Amygdala (tissue), 56 donors: ENCODE measurements at regions not wholly inside any gene's neighbourhood (a gene's known extent, or its start where the extent isn't known, plus 50 kb on each side); places are given as distances from the start of the nearest gene placed in this dataset.
"Not testable (repeated sequence)": the region's sequence is repeated elsewhere in the genome, so short reads cannot be mapped to it uniquely, and the experiment has no call there.

Experiments
- DNase-seq, 56 donors: peaks; one replicate each; lab custom pipeline; 2025; lab: John Stamatoyannopoulos, UW

DNA sequence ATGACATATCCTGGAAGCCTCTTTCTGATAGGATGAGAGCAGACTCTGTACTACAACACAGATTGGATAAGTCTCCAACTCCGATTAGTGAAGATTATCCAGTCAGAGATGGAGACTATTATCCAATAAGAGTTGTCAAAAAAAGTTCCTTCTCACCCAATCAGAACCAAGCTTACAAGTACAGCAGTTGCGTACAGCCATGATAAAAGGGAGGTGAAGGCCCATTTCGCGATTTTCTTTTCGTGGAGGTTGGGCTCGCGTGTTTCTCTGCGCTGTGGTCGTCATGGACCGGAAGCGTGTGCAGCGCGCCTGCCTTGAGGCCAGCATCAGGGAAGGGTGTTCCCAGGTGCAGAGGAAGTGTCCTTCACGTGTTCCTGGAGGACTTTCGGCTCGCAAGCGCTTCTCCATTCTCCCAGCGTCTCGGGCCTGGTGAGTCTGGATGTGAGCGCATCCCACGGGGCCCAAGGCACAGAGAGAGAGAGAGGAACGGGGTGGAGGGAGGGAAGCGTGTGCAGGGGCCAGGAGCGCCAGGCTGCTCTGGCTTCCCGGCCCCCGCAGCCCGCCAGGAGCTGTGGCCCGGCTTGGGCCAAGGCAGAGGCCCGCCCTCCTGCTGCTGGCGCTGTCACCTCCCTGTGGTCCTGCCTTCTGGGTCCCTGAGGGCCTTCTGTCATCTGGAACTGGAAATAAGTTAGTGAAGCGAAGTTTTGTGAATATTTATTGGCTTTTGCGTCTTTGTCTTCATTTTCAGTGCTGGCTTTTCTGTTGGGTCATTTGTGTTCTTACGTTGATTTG is 53.9 kb downstream of the CDRT15L2 start:
- not testable (repeated sequence) for DNase-seq

DNA sequence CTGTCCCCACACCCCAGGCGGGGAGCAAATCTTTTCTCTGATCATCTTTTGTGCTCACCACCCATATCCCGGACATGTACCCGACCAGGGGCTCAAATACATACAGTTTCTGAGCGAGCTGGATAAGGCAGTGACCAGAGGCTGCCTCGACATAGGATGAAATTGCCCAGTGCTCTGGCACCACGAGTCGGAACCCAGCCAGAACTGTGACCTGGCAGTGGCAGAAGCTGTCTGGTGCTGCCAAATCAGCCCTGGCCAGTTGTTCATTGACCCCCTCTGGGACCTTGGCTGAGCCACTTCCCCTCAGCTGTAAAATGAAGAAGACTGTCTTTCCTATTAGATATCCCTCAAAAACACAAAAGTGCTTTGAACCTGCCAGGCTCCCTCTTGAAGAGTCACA is 60.6 kb downstream of the CDRT15L2 start:
- not testable (repeated sequence) for DNase-seq

DNA sequence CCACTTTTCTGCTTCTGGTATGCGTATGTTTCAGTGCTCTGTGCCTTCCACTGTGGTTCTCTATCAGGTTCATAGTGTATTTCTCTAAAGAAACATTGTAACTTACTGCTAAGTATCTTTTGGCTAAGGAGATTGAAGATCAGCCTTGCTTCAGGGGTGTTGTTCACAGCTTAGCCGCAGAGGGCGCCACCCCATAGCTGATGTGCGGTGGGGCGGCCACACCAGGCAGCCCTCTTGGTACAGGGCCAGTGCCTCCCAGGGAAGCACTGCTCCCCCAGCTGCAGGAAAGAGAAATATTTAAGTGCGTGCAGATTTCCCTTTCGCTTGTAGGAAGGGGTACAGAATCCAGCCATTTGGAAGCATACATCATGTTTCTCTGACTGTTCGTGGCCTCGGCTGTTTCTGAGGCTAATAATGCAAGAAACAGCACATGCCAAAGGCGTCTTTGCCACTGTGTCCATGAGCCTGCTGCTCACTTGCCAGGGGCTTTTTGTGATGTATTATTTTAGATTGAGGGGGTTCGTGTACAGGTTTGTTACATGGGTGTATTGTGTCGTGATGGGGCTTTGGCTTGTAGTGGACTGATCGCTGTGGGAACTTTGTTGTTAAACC is 67.2 kb downstream of the CDRT15L2 start:
- DNase-seq: peak in 3 of 56 donors; percentile 5 to 24 (median 9)

DNA sequence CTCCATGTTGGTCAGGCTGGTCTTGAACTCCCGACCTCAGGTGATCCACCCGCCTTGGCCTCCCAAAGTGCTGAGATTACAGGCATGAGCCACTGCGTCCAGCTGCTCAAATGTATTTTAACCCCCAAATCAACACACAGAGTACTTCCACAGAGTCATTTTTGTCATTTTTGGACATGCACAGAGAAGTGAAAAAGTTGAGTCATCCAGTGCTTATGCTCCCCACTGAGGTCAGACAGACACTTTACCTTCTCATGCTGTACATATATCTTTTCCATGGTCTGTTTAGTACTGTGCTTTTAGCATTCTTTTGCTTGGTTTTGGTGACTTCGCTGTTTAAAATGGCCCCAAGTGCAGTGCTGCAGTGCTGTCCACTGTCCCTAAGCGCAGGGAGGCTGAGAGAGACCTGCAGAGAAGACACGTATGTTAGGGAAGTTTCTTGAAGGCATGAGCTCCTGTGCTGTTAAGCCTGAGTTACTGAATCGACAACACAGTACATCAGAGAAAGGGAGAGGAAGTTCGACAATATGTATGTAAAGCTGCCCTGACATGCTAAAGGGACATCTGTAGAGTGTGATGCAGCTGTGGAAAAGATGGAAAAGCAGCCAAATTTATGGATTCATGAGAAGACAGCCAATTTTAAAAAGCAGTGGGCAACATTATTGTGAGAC is 69.7 kb downstream of the CDRT15L2 start:
- DNase-seq: not testable (repeated sequence)

GRCh38 chr17:20651022-20651421 is 71.5 kb downstream of the CDRT15L2 start:
- DNase-seq: not testable (repeated sequence)

DNA sequence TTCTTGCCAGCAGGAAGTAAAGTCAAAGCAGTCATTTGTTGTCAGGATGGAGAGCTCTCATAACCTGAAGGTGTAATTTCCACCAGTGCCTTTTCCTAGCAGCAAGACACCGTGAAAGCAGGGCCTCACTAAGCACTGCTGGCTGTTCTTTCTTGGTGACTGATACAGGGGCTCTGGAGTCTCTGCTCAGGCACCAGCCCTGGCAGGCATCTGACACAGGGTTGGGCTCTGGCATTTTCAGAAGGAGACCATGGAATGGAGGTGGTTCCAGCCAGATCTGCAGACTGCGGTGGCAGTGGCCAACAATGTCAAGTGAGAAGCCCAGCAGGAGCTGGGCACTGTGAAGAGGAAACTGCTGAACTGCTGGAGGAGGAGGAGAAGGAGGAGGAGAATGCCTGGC is 72.2 kb downstream of the CDRT15L2 start:
- DNase-seq: not testable (repeated sequence)

DNA sequence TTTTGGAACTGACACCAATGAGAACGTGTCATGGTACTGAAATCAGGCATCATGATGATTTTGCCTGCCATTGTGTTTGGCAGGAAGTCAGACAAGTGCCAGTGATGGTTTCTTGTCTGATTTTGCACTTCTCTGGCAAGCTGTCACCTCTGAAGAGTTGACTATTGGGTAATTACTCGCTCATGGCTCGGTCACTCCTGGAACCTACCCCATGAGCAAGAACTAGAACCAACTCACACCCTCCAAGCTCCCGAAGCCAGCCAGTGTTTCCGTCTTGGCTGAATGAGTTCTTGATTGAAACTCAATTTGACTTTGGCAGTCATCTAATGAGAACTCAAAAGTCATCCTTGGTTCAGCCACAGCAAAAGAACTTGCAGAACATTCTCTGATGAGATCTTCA is 73.9 kb downstream of the CDRT15L2 start:
- DNase-seq: not testable (repeated sequence)

- not testable (repeated sequence) for DNase-seq
These were observed 74.6 kb downstream of the CDRT15L2 start for GRCh38 chr17:20654114-20654513.

DNA sequence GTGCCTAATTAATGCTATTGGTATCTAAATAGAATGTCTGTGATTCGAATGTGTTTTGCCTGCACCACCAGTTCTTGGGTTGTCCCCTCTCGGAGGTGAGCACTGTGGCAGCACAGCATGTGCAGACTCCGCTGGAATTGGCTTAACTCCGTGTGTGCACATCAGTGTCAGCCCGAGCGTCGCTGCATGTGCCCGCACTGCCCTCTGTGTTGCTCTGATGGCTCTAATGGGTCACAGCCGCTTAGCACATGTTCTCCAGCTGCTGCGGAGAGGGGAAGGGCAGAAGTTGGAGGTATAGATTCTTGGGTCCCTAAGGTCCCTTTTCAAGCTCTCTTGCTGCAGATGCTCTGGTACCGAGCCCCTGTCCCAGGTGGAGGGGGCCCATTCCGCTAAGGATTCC is 75.1 kb downstream of the CDRT15L2 start:
- not testable (repeated sequence) for DNase-seq

DNA sequence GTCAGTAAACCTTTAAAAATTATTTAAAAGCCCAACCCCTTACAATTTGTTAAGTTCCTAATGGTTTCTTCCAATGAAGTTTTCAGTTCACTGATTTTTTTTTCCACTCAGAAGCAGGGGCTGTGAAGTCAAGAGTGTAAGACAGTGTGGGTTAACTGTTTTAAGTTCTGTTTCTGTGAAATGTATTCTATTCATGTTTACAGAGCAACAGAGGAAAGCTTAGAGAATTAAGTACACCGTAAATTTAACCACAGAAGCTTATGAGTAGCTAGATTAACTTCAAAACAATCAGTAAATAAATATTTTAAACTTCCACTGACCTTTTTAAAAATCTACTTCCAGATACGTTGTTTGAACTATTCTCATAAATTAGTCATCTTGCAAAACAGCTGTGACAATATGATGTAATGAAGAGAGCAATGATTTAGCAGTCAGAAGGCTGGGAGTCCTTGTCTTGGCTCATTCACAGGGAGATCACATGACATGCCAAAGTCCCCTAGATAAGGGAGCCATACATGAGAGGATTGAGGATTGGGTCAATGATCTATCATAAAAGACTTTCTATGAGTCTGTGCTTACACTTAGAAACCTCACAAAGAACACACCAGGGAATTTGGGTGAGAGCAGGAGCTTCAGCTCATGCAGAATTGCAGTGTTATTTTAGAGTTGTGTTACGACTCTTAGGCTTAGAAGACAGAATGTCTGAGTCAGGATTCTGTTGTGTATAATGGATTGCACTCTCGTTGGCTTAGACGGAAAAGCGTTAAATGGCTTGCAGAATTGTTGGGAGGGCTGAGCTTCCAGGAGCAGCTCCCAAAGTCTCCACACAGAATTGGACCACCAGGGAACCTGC is 85.8 kb downstream of the CDRT15L2 start:
- DNase-seq: not testable (repeated sequence)

DNA sequence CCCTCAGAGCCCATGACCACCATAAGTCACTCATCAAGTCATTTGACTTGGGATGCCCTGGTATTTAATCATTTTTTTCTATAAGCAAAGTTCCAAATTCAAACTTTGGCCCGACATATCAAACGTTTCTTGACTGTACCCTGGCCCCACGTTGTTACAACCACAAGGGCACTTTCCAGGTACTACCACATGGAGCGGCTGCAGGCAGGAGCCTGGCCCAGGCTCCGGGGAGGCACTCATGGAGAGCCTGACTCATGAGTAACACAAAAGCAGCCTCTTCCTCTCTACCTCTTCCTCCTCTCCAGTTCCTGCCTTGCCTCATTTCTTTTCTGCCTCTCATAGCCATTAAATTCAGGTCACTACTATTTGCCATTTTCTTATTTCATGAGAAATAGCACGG is 87.2 kb downstream of the CDRT15L2 start:
- DNase-seq: not testable (repeated sequence)

DNA sequence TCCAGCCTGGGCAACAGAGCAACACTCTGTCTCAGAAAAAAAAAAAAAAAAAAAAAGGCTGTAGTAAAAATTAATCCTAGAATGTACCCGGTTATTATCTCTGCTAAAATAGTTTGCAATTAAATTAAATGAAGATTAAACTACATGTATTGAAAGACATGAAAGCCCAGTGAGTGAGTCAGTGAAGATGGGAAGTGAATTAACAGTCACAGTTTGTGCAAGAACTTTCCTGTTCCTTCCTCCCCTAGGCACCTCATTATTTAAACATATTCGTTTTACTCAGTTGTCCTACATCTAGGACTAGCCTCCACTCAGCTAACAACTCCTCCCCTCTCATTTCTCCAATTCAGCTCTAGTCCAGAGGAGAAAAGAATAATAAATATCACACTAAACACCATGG is 88.2 kb downstream of the CDRT15L2 start:
- not testable (repeated sequence) for DNase-seq

DNA sequence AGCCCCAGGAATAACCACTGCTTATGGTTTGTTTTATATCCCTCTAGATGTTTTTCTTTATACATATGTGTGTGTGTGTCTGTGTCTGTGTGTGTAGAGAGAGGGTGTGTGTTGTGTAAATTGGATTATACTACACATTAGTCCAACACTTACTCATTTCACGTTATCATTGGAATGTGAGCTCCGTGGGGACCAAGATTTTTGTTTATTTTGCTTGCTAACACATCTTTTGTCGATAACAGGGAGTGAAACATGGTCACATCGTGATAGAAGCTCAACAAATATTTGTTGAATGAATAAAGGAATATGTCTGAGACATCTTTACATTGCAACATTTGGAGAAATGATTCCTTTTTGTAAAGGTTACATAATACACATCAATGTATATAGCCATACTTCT is 88.8 kb downstream of the CDRT15L2 start:
- DNase-seq: not testable (repeated sequence)

GRCh38 chr17:20668868-20669267 is 89.3 kb downstream of the CDRT15L2 start:
- not testable (repeated sequence) for DNase-seq

DNA sequence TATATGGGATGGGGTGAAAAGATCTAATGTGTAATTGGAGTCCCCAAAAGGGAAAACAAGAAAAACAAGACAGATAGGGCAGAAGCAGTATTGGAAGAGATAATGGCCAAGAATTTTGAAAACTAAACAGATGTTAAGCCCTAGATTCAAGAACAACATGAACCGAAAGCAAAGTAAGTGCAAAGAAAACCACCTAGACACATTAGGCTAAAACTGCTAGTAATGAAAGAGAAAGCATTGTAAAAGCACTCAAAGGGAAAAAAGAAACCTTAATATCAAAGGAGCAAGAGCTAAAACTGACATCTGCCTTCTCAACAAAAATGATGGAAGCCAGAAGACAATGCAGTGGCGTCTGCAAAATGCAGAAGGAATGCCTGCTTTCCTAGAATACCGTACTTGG is 91.0 kb downstream of the CDRT15L2 start:
- not testable (repeated sequence) for DNase-seq

DNA sequence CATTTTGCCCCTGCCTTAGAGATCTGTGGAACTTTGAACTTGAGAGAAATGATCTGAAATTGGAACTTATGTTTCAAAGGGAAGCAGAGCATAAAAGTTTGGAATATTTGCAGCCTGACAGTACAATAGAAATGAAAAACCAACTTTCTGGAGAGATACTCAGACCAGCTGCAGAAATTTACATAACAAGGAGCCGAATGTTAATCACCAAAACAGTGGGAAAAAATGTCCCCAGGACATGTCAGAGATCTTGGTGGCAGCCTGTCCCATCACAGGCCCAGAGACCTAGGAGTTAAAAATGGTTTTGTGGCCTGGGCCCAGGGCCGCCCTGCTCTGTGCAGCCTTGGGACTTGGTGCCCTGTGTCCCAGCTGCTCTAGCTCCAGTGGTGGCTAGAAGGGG is 94.8 kb downstream of the CDRT15L2 start:
- not testable (repeated sequence) for DNase-seq

- not testable (repeated sequence) for DNase-seq
These were observed 96.2 kb downstream of the CDRT15L2 start for GRCh38 chr17:20675707-20676106.

GRCh38 chr17:20676656-20677055 is 97.1 kb downstream of the CDRT15L2 start:
- DNase-seq: not testable (repeated sequence)

GRCh38 chr17:20677469-20677868 is 97.9 kb downstream of the CDRT15L2 start:
- not testable (repeated sequence) for DNase-seq

DNA sequence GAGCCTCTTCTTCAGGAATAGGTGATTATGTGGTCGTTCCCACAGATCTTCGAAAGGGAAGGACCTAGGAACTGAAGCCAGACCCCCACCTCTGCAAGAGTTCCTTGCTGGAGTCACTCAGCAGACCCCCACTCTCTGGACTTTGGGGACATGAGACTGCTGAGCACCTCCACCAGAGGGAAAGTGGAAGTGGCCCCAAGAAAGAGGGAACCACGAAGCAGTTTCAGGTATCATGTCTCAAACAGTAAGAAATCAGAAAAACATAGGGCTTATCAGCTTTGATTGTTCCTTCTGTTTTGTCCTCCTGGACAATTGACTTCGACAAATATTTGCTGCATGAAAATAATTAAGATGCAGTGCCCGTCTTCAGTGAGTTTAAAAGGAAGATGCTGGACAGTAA is 98.9 kb downstream of the CDRT15L2 start:
- DNase-seq: not testable (repeated sequence)
